ENCODE measurements at regions not wholly inside any gene's neighbourhood (a gene's known extent, or its start where the extent isn't known, plus 50 kb on each side); places are given as distances from the start of the nearest gene placed in this dataset.

DNA sequence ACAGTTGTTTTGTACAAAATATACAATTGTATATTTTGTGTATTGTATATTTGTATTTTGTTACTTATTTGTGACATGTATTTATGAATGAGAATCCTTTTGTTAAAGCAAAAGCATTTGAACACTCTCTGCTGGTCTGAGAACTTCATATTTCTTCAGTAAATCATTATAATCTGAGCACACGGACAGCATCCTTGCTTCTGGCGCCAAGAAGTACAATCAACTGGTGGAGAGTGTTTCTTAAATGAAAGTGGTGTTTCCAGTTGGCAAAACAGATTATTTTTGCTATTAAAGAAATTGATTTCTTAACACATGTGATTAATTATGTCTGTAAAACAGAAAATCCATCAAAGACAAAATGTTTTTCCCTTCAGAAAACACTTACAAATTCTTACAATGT, 95.1 kb upstream of the COPS8 start (continued):
- TF ChIP-seq RELA (CRISPR knock-in tag; IDR thresholded peaks at IDR 0.05; ENCODE audit: borderline replicate concordance) = no peak
- no peak for TF ChIP-seq NFE2L1 (CRISPR knock-in tag; IDR thresholded peaks at IDR 0.05)
- TF ChIP-seq OVOL2 (CRISPR knock-in tag; IDR thresholded peaks at IDR 0.05; ENCODE audit: borderline replicate concordance) = no peak
- TF ChIP-seq, protein P1, sequence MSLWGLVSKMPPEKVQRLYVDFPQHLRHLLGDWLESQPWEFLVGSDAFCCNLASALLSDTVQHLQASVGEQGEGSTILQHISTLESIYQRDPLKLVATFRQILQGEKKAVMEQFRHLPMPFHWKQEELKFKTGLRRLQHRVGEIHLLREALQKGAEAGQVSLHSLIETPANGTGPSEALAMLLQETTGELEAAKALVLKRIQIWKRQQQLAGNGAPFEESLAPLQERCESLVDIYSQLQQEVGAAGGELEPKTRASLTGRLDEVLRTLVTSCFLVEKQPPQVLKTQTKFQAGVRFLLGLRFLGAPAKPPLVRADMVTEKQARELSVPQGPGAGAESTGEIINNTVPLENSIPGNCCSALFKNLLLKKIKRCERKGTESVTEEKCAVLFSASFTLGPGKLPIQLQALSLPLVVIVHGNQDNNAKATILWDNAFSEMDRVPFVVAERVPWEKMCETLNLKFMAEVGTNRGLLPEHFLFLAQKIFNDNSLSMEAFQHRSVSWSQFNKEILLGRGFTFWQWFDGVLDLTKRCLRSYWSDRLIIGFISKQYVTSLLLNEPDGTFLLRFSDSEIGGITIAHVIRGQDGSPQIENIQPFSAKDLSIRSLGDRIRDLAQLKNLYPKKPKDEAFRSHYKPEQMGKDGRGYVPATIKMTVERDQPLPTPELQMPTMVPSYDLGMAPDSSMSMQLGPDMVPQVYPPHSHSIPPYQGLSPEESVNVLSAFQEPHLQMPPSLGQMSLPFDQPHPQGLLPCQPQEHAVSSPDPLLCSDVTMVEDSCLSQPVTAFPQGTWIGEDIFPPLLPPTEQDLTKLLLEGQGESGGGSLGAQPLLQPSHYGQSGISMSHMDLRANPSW (CRISPR knock-in tag; conservative IDR thresholded peaks at IDR 0.05; ENCODE audit: low read depth) = no peak
- TF ChIP-seq, protein P2, sequence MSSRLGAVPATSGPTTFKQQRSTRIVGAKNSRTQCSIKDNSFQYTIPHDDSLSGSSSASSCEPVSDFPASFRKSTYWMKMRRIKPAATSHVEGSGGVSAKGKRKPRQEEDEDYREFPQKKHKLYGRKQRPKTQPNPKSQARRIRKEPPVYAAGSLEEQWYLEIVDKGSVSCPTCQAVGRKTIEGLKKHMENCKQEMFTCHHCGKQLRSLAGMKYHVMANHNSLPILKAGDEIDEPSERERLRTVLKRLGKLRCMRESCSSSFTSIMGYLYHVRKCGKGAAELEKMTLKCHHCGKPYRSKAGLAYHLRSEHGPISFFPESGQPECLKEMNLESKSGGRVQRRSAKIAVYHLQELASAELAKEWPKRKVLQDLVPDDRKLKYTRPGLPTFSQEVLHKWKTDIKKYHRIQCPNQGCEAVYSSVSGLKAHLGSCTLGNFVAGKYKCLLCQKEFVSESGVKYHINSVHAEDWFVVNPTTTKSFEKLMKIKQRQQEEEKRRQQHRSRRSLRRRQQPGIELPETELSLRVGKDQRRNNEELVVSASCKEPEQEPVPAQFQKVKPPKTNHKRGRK (CRISPR knock-in tag; IDR thresholded peaks at IDR 0.05; ENCODE audit: borderline replicate concordance) = no peak
- TF ChIP-seq, protein P3, sequence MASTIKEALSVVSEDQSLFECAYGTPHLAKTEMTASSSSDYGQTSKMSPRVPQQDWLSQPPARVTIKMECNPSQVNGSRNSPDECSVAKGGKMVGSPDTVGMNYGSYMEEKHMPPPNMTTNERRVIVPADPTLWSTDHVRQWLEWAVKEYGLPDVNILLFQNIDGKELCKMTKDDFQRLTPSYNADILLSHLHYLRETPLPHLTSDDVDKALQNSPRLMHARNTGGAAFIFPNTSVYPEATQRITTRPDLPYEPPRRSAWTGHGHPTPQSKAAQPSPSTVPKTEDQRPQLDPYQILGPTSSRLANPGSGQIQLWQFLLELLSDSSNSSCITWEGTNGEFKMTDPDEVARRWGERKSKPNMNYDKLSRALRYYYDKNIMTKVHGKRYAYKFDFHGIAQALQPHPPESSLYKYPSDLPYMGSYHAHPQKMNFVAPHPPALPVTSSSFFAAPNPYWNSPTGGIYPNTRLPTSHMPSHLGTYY (CRISPR knock-in tag; IDR thresholded peaks at IDR 0.05) = no peak
- no peak for TF ChIP-seq ZNF423 (CRISPR knock-in tag; IDR thresholded peaks at IDR 0.05)
- no peak for TF ChIP-seq ZNF138 (CRISPR knock-in tag; conservative IDR thresholded peaks at IDR 0.05)
- TF ChIP-seq FOXK1 (CRISPR knock-in tag; IDR thresholded peaks at IDR 0.05) = no peak

DNA sequence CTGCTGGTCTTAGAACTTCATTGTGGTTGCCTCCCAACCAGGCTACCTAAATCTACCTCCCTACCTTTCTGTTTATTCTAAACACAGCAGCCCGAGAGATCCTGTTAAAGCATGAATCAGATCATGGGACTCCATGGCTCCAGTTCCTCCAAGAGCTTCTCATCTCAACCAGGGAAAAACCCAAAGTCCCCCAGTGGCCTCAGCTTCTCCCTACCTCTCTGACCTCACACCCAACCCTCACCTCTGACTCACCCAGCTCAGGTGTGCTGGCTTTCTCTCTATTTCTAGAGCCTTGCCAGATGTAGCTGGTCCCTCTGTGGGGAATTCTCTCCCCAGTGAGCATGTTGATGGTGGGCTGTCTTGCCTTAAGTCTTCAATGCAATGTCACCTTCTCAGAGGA, 93.8 kb upstream of the COPS8 start:
- no peak for DNase-seq (ENCODE audit: low spot score)
- H3K4me3 Mint-ChIP-seq = no peak overlapping the region
- peaks cover 24% of the 10 kb centered on the region for H3K4me1 Mint-ChIP-seq
- no peaks in the 10 kb centered on the region for H3K36me3 Mint-ChIP-seq
- H3K9me3 Mint-ChIP-seq = 0 out of 2 replicates have a peak, but pooled peaks cover 5% of the 10 kb centered on the region
- POLR2A ChIA-PET = no interaction called here
- H3K27me3 Mint-ChIP-seq (ENCODE audit: low read depth) = no peaks in the 10 kb centered on the region; the same call in 1 of the 2 replicates
- no peak for ATAC-seq
- H3K27ac Mint-ChIP-seq = no peak overlapping the region
- CTCF ChIA-PET = no interaction called here
- TF ChIP-seq, protein P1 (CRISPR knock-in tag; conservative IDR thresholded peaks at IDR 0.05; ENCODE audit: low read depth) = no peak
- TF ChIP-seq NR1H2 (CRISPR knock-in tag; IDR thresholded peaks at IDR 0.05) (no peak), ZNF317 (CRISPR knock-in tag; IDR thresholded peaks at IDR 0.05; ENCODE audit: borderline replicate concordance, low read depth) (no peak), NFE2L1 (CRISPR knock-in tag; IDR thresholded peaks at IDR 0.05) (no peak), RORB (CRISPR knock-in tag; IDR thresholded peaks at IDR 0.05) (no peak), MXD4 (CRISPR knock-in tag; IDR thresholded peaks at IDR 0.05; ENCODE audit: borderline replicate concordance) (no peak), TP53 (CRISPR knock-in tag; IDR thresholded peaks at IDR 0.05) (no peak), FOXJ3 (CRISPR knock-in tag; IDR thresholded peaks at IDR 0.05; ENCODE audit: borderline replicate concordance) (no peak), NR2C2 (CRISPR knock-in tag; IDR thresholded peaks at IDR 0.05) (no peak)
- TF ChIP-seq, protein P4, sequence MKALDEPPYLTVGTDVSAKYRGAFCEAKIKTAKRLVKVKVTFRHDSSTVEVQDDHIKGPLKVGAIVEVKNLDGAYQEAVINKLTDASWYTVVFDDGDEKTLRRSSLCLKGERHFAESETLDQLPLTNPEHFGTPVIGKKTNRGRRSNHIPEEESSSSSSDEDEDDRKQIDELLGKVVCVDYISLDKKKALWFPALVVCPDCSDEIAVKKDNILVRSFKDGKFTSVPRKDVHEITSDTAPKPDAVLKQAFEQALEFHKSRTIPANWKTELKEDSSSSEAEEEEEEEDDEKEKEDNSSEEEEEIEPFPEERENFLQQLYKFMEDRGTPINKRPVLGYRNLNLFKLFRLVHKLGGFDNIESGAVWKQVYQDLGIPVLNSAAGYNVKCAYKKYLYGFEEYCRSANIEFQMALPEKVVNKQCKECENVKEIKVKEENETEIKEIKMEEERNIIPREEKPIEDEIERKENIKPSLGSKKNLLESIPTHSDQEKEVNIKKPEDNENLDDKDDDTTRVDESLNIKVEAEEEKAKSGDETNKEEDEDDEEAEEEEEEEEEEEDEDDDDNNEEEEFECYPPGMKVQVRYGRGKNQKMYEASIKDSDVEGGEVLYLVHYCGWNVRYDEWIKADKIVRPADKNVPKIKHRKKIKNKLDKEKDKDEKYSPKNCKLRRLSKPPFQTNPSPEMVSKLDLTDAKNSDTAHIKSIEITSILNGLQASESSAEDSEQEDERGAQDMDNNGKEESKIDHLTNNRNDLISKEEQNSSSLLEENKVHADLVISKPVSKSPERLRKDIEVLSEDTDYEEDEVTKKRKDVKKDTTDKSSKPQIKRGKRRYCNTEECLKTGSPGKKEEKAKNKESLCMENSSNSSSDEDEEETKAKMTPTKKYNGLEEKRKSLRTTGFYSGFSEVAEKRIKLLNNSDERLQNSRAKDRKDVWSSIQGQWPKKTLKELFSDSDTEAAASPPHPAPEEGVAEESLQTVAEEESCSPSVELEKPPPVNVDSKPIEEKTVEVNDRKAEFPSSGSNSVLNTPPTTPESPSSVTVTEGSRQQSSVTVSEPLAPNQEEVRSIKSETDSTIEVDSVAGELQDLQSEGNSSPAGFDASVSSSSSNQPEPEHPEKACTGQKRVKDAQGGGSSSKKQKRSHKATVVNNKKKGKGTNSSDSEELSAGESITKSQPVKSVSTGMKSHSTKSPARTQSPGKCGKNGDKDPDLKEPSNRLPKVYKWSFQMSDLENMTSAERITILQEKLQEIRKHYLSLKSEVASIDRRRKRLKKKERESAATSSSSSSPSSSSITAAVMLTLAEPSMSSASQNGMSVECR (CRISPR knock-in tag; IDR thresholded peaks at IDR 0.05; ENCODE audit: borderline replicate concordance) = no peak
- TF ChIP-seq, protein P5, sequence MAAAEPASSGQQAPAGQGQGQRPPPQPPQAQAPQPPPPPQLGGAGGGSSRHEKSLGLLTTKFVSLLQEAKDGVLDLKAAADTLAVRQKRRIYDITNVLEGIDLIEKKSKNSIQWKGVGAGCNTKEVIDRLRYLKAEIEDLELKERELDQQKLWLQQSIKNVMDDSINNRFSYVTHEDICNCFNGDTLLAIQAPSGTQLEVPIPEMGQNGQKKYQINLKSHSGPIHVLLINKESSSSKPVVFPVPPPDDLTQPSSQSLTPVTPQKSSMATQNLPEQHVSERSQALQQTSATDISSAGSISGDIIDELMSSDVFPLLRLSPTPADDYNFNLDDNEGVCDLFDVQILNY (CRISPR knock-in tag; IDR thresholded peaks at IDR 0.05) = no peak
- TF ChIP-seq, protein P6, sequence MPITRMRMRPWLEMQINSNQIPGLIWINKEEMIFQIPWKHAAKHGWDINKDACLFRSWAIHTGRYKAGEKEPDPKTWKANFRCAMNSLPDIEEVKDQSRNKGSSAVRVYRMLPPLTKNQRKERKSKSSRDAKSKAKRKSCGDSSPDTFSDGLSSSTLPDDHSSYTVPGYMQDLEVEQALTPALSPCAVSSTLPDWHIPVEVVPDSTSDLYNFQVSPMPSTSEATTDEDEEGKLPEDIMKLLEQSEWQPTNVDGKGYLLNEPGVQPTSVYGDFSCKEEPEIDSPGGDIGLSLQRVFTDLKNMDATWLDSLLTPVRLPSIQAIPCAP (CRISPR knock-in tag; IDR thresholded peaks at IDR 0.05) = no peak
- TF ChIP-seq, protein P7, sequence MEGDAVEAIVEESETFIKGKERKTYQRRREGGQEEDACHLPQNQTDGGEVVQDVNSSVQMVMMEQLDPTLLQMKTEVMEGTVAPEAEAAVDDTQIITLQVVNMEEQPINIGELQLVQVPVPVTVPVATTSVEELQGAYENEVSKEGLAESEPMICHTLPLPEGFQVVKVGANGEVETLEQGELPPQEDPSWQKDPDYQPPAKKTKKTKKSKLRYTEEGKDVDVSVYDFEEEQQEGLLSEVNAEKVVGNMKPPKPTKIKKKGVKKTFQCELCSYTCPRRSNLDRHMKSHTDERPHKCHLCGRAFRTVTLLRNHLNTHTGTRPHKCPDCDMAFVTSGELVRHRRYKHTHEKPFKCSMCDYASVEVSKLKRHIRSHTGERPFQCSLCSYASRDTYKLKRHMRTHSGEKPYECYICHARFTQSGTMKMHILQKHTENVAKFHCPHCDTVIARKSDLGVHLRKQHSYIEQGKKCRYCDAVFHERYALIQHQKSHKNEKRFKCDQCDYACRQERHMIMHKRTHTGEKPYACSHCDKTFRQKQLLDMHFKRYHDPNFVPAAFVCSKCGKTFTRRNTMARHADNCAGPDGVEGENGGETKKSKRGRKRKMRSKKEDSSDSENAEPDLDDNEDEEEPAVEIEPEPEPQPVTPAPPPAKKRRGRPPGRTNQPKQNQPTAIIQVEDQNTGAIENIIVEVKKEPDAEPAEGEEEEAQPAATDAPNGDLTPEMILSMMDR (IDR thresholded peaks at IDR 0.05) = no peak
